Adipocyte (in vitro differentiated cells): ENCODE measurements at regions not wholly inside any gene's neighbourhood (a gene's known extent, or its start where the extent isn't known, plus 50 kb on each side); places are given as distances from the start of the nearest gene placed in this dataset.

Source experiments
- DNase-seq: peaks from one replicate; pipeline ENCODE4 v3.0.0-alpha.2; 2015; ENCODE audit warnings: low read depth
- H3K27me3 ChIP-seq: replicated peaks from 2 replicates; pipeline ENCODE4 v1.7.0; 2013; ENCODE audit warnings: mild to moderate bottlenecking, low read length, moderate library complexity; ENCODE audit not compliant: control insufficient read depth, insufficient read depth
- H3K36me3 ChIP-seq: 2 replicates; pipeline ENCODE4 v1.7.0; 2013; ENCODE audit warnings: low read length, mild to moderate bottlenecking, moderate library complexity; ENCODE audit not compliant: control insufficient read depth, insufficient read depth, severe bottlenecking
- H3K4me1 ChIP-seq: 2 replicates; pipeline ENCODE4 v1.7.0; 2013; ENCODE audit warnings: mild to moderate bottlenecking, low read length, moderate library complexity; ENCODE audit not compliant: control insufficient read depth, insufficient read depth
- H3K4me3 ChIP-seq: 2 replicates; pipeline ENCODE4 v1.7.0; 2013; ENCODE audit warnings: mild to moderate bottlenecking, low read length, moderate library complexity
- H3K9ac ChIP-seq: 2 replicates; pipeline ENCODE4 v1.7.0; 2013; ENCODE audit warnings: mild to moderate bottlenecking, low read length, moderate library complexity
- H3K9me3 ChIP-seq: 2 replicates; pipeline ENCODE4 v1.7.0; 2013; ENCODE audit warnings: mild to moderate bottlenecking, low read length, moderate library complexity; ENCODE audit not compliant: control insufficient read depth

- Histone ChIP-seq H3K4me3 (no peak overlapping the region), H3K9ac (no peak overlapping the region), H3K4me1 (peaks cover 5% of the 10 kb centered on the region), H3K9me3 (peaks cover 4% of the 10 kb centered on the region), H3K36me3 (no peaks in the 10 kb centered on the region), H3K27me3 (no peaks in the 10 kb centered on the region)
- no peak for DNase-seq
Observed at GRCh38 chr10:52635651-52636050, 136.9 kb downstream of the MBL2 start.

- Histone ChIP-seq H3K9me3 (peaks cover 4% of the 10 kb centered on the region), H3K36me3 (no peaks in the 10 kb centered on the region), H3K27me3 (no peaks in the 10 kb centered on the region), H3K9ac (no peak overlapping the region), H3K4me1 (peaks cover 5% of the 10 kb centered on the region), H3K4me3 (no peak overlapping the region)
- no peak for DNase-seq
Observed at GRCh38 chr10:52636874-52637273, 135.7 kb downstream of the MBL2 start.

GRCh38 chr10:52637592-52637991, 135.0 kb downstream of the MBL2 start:
- H3K36me3 ChIP-seq, result no peaks in the 10 kb centered on the region
- no peak overlapping the region for H3K9ac ChIP-seq
- no peak for DNase-seq
- no peaks in the 10 kb centered on the region for H3K27me3 ChIP-seq
- H3K4me3 ChIP-seq, result no peak overlapping the region
- H3K9me3 ChIP-seq, result peaks cover 4% of the 10 kb centered on the region
- peaks cover 5% of the 10 kb centered on the region for H3K4me1 ChIP-seq

- H3K4me1 ChIP-seq, result peaks cover 5% of the 10 kb centered on the region
- H3K9ac ChIP-seq, result no peak overlapping the region
- no peak overlapping the region for H3K4me3 ChIP-seq
- DNase-seq, result no peak
- no peaks in the 10 kb centered on the region for H3K27me3 ChIP-seq
- no peaks in the 10 kb centered on the region for H3K36me3 ChIP-seq
- peaks cover 4% of the 10 kb centered on the region for H3K9me3 ChIP-seq
Observed at GRCh38 chr10:52639652-52640051, 132.9 kb downstream of the MBL2 start.

- H3K27me3 ChIP-seq, result no peaks in the 10 kb centered on the region
- H3K4me3 ChIP-seq, result no peak overlapping the region
- no peaks in the 10 kb centered on the region for H3K4me1 ChIP-seq
- H3K36me3 ChIP-seq, result no peaks in the 10 kb centered on the region
- DNase-seq, result no peak
- no peak overlapping the region for H3K9ac ChIP-seq
- no peaks in the 10 kb centered on the region for H3K9me3 ChIP-seq
Observed at GRCh38 chr10:52642208-52642607, 130.4 kb downstream of the MBL2 start.

GRCh38 chr10:52644373-52645186, 128.0 kb downstream of the MBL2 start:
- no peak overlapping the region for H3K4me3 ChIP-seq
- no peak overlapping the region for H3K9ac ChIP-seq
- H3K4me1 ChIP-seq, result no peaks in the 10 kb centered on the region
- peak; percentile 78 for DNase-seq
- H3K27me3 ChIP-seq, result no peaks in the 10 kb centered on the region
- no peaks in the 10 kb centered on the region for H3K36me3 ChIP-seq
- no peaks in the 10 kb centered on the region for H3K9me3 ChIP-seq

- H3K4me3 ChIP-seq, result no peak overlapping the region
- H3K36me3 ChIP-seq, result no peaks in the 10 kb centered on the region
- DNase-seq, result no peak
- no peaks in the 10 kb centered on the region for H3K9me3 ChIP-seq
- peak overlapping the region; percentile 34 for H3K9ac ChIP-seq
- no peaks in the 10 kb centered on the region for H3K27me3 ChIP-seq
- H3K4me1 ChIP-seq, result no peaks in the 10 kb centered on the region
Observed at GRCh38 chr10:52645187-52645758, 127.3 kb downstream of the MBL2 start.

- no peak for DNase-seq
- no peaks in the 10 kb centered on the region for H3K27me3 ChIP-seq
- H3K4me3 ChIP-seq, result no peak overlapping the region
- no peaks in the 10 kb centered on the region for H3K36me3 ChIP-seq
- H3K9ac ChIP-seq, result no peak overlapping the region
- peaks cover 23% of the 10 kb centered on the region for H3K4me1 ChIP-seq
- H3K9me3 ChIP-seq, result no peaks in the 10 kb centered on the region
Observed at GRCh38 chr10:52649511-52649910, 123.1 kb downstream of the MBL2 start.

GRCh38 chr10:52650873-52651272, 121.7 kb downstream of the MBL2 start:
- Histone ChIP-seq H3K36me3 (no peaks in the 10 kb centered on the region), H3K27me3 (peaks cover 4% of the 10 kb centered on the region), H3K4me1 (peaks cover 23% of the 10 kb centered on the region), H3K9ac (no peak overlapping the region), H3K4me3 (no peak overlapping the region), H3K9me3 (no peaks in the 10 kb centered on the region)
- no peak for DNase-seq

- H3K4me1 ChIP-seq, result peaks cover 23% of the 10 kb centered on the region
- H3K4me3 ChIP-seq, result no peak overlapping the region
- no peak for DNase-seq
- peaks cover 4% of the 10 kb centered on the region for H3K27me3 ChIP-seq
- H3K9me3 ChIP-seq, result no peaks in the 10 kb centered on the region
- no peak overlapping the region for H3K9ac ChIP-seq
- no peaks in the 10 kb centered on the region for H3K36me3 ChIP-seq
Observed at GRCh38 chr10:52651293-52651692, 121.3 kb downstream of the MBL2 start.

GRCh38 chr10:52652431-52653262, 119.9 kb downstream of the MBL2 start:
- H3K4me3 ChIP-seq, result peak overlapping the region; percentile 27
- H3K36me3 ChIP-seq, result no peaks in the 10 kb centered on the region
- no peak overlapping the region for H3K9ac ChIP-seq
- H3K4me1 ChIP-seq, result peaks cover 23% of the 10 kb centered on the region
- H3K9me3 ChIP-seq, result no peaks in the 10 kb centered on the region
- DNase-seq, result peak; percentile 32
- H3K27me3 ChIP-seq, result peaks cover 4% of the 10 kb centered on the region
